ENCODE measurements at regions not wholly inside any gene's neighbourhood (a gene's known extent, or its start where the extent isn't known, plus 50 kb on each side); places are given as distances from the start of the nearest gene placed in this dataset.
"Not testable (repeated sequence)": the region's sequence is repeated elsewhere in the genome, so short reads cannot be mapped to it uniquely, and the experiment has no call there.

- no peak for DNase-seq
These were observed 259.6 kb upstream of the POM121L12 start for GRCh38 chr7:52775876-52776275.

DNA sequence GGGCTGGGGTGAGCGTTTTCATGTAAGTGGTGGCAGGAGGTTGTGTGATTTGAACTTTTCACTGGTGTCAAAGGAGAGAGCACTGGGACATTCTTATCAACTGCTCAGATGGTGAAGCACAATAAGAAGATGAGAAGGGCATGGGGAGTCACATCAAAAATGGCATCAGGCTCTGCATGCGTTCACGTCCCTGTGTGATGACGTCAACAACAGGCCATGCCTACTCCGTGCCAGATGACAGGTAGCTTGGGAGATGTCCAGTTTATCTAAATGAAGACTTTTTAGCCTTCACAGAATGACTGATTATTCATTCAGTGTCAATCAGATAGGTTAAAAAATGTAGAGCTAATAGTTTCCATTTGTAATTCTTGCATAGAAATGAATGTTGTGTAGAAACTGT lies 264.3 kb upstream of the POM121L12 start:
- DNase-seq = no peak

DNA sequence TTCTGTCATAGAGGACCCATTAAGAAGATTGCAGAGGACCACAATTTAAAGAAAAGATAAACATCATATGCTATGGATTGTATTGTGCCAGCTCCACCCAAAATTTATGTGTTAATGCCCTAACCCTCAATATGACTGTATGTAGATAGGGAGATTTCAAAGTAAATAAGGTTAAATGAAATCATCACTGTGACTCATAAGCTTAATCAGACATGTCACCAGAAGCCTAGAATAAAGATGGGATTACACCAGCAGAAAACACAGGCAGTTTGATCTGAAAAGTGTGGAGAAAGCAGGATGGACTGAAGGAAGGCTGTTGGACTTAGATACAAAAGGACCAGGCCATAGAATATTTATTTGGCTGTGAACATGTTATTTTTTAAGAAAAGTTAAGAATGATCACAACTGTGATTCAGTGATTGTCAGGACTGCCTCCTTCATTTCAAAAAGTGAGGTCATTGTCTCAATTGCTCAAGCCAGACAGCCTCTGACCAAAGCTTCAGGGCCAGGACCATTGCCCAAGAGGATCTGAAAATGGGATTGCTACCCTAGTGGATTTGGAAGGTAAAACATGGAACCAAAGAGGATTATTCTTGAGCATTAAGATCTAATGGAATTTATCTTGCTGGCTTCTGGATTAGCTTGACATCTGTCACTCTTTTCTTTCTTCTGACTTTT lies 270.8 kb upstream of the POM121L12 start:
- DNase-seq = peak in 1 of 2 experiments; percentile 15

DNA sequence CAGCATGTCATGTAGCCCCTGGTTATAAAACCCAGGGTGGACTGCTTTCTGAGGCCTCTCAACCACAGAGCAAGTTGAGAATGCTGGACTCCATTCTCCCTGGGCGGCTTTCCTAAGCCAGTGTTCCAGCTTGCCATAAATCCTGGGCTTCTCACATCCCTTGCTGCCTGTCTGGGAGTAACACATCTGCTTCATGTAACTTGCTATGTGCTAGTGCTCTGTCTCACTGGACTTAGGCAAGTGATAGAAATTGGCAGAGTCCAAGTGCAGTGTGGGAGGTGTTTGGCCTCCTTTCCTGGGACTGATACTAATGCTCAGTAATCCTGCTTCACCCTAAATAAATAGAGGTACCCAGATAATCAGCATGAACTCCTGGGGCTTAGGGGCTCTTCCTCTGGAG lies 277.1 kb upstream of the POM121L12 start:
- no peak for DNase-seq

- DNase-seq = no peak
These were observed 281.6 kb upstream of the POM121L12 start for GRCh38 chr7:52753855-52754254.

- no peak for DNase-seq
These were observed 282.5 kb upstream of the POM121L12 start for GRCh38 chr7:52752891-52753290.

- DNase-seq = peak; percentile 8 to 55
These were observed 285.6 kb upstream of the POM121L12 start for GRCh38 chr7:52749880-52750279.

DNA sequence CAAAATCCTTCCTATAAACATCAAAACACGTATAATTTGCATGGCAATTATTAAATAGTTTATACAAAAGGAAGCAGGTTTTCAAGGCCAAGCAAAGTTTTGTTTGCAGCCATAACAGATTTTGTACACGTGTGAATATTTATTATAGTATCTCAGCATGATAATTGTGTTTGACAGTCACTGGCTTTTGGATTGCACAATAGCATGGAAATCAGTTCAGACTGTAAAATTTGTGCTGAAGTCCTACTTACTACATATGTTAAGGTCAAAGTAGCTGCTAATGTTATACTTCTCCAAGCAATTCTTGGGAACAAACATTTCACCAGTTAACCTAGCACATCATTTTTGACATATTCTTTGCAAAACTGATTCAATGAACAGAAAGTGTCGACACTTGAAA lies 287.6 kb upstream of the POM121L12 start:
- DNase-seq = no peak

DNA sequence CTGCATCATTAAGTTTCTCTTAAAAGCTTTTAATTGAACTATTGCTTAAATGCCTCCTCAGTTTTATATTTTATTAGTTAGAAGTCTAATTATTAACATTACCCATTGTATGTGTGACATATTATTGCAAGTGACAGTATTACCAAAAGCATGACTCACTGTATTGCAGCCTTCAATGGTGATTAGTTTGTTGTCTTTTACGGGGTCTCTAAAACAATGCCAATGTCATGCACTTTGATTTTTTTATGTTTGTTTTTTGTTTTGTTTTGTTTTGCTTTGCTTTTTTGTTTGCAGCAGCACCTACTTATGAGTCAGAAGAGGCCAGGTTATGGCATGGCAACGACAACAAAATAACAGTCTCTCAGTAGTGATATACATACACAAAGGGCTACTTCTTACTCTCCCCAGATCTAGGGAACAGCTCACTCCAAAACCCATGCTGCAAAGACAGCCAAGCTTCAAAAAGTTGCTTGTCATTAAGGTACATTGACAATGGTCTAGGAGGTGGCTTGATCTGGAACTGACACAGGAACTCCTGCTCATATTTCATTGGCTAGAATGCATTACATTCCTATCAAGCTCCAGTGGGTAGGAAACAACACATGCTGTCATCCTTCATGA lies 293.7 kb upstream of the POM121L12 start:
- DNase-seq = no peak

- DNase-seq = no peak
These were observed 299.8 kb upstream of the POM121L12 start for GRCh38 chr7:52735656-52736055.

DNA sequence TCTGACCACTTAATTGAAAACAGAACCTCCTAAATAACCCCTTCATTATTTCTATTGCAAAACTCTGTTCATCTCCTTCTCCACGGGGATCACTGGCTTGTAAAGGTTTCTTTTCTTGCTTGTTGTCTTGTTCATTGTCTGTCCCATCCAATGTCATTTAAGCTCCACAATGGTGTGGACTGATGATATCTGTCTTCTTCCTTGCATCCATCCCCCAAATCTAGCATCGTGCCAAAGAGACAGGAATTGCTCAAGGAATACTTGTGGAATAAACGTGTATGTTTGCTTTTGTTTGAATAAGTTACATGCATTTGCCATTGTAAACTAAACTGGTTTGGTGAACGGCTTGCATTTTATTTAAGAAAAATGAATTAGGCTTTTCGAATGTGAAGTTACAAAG lies 306.8 kb upstream of the POM121L12 start:
- not testable (repeated sequence) for DNase-seq

DNA sequence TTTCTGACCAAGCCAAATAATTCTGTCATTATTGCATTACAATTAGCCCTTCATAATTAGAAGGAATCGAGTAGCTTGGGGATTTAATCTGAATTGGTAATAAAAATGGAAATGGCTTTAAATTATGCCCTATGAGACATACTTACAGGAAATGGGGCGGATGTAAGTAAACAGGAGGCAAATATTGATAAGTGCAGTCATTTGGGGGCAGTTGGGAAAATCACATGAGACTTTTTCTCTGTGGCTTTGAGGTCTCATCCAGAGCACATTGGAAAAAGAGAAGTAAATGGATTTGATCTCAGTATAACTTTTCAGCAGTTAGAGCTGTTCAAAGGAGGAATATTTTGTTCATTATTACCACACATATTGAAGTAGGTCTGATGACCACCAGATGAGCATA lies 307.8 kb upstream of the POM121L12 start:
- no peak for DNase-seq

DNA sequence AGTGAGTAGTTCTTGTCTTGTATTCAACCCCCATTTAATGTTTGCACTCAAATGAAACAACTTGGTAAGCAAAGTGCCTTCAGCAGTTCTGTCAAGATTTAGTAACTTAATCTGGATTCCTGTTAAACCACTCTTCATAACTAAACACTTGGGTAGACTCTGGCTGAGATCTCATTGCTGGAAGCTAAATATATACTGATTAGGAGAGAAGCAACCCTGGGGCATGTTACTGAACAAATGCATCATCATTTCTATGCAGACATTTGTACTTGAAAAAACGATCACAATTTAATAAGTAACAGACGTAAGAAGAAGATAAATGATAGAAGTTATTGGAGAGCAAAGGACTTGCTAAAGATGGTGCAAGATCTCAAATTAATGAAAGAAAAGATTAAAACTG lies 308.4 kb upstream of the POM121L12 start:
- no peak for DNase-seq

- no peak for DNase-seq
These were observed 308.9 kb upstream of the POM121L12 start for GRCh38 chr7:52726493-52726892.

DNA sequence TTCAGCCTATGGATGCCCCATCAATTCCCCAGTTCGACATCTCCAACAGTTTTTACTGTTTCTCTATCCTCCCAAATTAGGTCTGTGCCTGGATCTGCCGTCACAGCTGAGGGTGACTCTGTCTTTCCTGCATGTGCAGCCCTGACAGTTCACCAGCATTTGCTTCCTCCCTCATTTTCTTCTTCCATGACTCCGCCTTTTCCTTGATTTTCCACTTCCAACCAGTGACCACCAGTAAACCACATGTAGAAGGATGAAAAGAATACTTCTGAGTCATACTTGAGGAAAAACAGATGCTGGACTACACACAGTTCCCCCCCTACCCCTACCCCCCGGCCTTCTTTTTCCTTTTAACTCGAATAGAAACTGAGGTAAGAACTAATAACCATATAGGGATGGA lies 311.8 kb upstream of the POM121L12 start:
- DNase-seq = no peak

- DNase-seq = no peak
These were observed 314.6 kb upstream of the POM121L12 start for GRCh38 chr7:52720856-52721255.

DNA sequence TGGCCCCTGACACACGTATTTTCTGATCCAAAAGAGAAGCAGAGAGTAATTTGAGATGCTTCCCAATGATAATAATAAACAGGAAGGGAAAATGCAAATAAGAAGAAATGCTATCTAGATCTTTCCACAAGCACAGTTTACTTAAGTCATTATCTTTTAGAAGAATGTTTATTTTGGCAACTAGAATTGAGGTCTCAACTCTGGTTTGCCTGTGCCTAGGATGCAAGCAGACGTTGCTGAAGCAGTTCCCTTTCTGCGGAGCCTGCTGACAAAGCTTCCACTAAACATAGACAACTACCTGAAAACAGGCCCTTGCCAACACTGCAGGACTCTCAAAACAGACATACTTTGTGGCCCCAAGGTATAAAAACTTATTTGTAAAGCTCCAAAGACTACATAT lies 315.8 kb upstream of the POM121L12 start:
- DNase-seq = no peak

DNA sequence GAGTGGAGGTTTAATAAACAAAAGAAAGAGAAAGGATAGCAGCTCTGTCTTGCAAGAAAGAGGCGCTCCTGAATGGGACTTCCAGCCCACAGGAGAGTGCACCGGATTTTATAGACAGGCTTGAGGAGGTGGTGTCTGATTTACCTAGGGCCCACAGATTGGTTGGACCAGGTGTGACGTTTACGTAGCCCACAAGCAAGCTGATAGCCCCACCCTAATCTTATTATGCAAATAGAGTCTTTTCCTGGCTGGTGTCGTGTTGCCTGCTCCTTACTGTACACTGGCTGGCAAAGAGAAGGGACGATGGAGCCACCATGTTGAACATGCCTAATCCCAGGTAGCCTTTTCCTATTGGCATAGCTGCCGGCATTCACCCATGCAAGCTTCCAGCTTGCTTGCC lies 319.7 kb upstream of the POM121L12 start:
- DNase-seq = peak; percentile 8 to 54

DNA sequence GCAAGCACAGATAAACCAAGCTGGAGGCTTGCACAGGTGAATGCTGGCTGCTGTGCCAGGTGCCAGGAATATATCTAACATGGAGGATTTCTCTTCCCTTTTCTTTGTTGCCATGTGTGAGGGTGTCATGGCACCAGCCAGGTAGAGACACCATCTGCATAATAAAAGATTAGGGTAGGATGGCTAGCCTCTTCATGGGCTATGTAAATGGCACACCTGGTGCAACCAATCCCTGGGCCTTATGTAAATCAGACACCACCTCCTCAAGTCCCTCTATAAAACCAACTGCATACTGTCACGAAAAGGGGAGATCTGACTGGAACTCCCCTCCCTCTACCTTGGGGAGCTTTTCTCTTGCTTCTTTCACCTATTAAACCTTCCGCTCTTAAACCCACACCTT lies 322.5 kb upstream of the POM121L12 start:
- no peak for DNase-seq

GRCh38 chr7:52711951-52712350 lies 323.5 kb upstream of the POM121L12 start:
- no peak for DNase-seq

DNA sequence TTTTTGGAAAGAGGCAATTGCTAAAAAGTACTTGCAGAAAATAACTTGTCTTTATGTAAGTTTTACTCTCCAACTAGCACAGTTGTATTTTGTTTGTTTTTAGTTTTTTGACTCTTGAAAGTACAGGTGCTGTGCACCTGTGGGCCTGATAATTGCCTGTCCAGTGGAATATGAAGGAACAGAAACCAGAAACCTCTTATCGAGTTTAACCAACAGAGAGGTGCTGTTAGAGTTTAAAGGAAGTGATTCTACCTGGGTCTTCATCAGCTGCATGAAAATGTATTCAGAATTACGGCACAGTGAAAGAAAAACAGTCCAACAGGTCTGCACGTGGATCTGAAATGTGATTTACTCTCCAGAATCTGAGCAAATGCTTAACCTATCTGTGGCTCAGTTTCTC lies 326.6 kb upstream of the POM121L12 start:
- DNase-seq = no peak

DNA sequence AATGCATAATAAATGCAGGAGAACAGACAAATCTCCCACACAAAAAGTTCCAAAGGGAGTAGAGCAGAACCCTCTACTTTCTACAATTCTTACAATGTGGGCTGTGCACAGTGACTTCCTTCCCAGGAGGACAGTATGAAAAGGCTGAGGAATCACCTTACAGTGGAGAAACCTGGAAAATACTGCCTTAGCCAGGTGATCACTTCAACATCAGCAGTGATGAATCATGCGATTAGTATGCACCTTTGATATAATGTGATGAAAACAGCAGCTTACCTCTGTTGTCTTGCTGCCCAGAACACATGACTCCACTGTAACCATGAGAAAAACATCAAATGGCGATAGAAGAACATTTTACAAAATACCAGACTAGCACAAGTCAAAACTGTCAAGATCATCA lies 329.7 kb upstream of the POM121L12 start:
- DNase-seq = no peak

GRCh38 chr7:52700349-52700748 lies 335.1 kb upstream of the POM121L12 start:
- no peak for DNase-seq

GRCh38 chr7:52695973-52696595 lies 339.3 kb upstream of the POM121L12 start:
- DNase-seq = peak; percentile 34 to 72

GRCh38 chr7:52691257-52691656 lies 344.2 kb upstream of the POM121L12 start:
- no peak for DNase-seq
